HCT116 (cell line): ENCODE measurements at regions not wholly inside any gene's neighbourhood (a gene's known extent, or its start where the extent isn't known, plus 50 kb on each side); places are given as distances from the start of the nearest gene placed in this dataset.

Experiments used
- CTCF ChIP-seq, 3 experiments: fragments of 200-600 bp in 1 of 3; sonication (generic) in 1 of 3; IDR thresholded peaks in 2 of 3; conservative IDR thresholded peaks in 1 of 3; 2 replicates each; pipeline ENCODE4 v1.5.1; 2012 to 2017; ENCODE audit warnings: low read depth in 2 of 3, low read length in 2 of 3, antibody characterized with exemption in 1 of 3, borderline replicate concordance in 1 of 3, control low read depth in 1 of 3, mild to moderate bottlenecking in 1 of 3, mixed read lengths in 1 of 3, mixed run types in 1 of 3, moderate library complexity in 1 of 3; ENCODE audit not compliant: insufficient read depth in 1 of 3
- POLR2A ChIP-seq: IDR thresholded peaks from 2 replicates; pipeline ENCODE4 v1.7.0; 2011; ENCODE audit warnings: borderline replicate concordance; ENCODE audit not compliant: insufficient read depth, insufficient read length; ENCODE audit errors: extremely low read depth
- RAD21 ChIP-seq: IDR thresholded peaks from 2 replicates; pipeline ENCODE4 v1.6.1; 2012; ENCODE audit warnings: low read depth, mild to moderate bottlenecking

GRCh38 chr5:124841829-124842712 lies 95.6 kb upstream of the ZNF608 start:
- TF ChIP-seq CTCF (IDR thresholded peaks at IDR 0.05 in 2 of 3, conservative IDR thresholded peaks at IDR 0.05 in 1 of 3; ENCODE audit: borderline replicate concordance in 1 of 3, insufficient read depth in 1 of 3, low read depth in 2 of 3, low read length in 2 of 3) (no peak), RAD21 (no peak), POLR2A (no peak)
